ENCODE measurements at regions not wholly inside any gene's neighbourhood (a gene's known extent, or its start where the extent isn't known, plus 50 kb on each side); places are given as distances from the start of the nearest gene placed in this dataset.

DNA sequence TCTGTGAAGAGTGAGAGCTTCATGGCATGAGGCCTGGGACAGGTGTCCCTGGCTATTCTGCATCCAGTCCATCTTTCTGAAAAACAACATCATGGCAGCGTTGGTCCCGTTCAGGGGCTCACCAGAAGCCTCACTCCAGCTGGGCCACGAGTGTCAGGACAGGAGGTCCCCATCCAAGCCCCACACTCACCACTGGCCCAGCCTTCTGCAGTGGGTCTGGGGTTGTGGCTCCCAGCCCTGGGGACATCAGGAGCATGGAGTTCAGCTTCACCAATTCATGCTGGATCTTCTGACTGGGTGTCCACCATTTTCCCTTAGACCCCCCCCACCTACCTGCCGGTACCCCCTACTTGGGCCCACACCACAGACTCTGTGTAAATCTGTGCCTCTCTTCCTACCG lies 400.3 kb downstream of the BRD1 start:
- H3K27me3 ChIP-seq (ENCODE audit: insufficient read depth, low read length, poor library complexity, severe bottlenecking): no peaks in the 10 kb centered on the region
- TF ChIP-seq, protein P1, sequence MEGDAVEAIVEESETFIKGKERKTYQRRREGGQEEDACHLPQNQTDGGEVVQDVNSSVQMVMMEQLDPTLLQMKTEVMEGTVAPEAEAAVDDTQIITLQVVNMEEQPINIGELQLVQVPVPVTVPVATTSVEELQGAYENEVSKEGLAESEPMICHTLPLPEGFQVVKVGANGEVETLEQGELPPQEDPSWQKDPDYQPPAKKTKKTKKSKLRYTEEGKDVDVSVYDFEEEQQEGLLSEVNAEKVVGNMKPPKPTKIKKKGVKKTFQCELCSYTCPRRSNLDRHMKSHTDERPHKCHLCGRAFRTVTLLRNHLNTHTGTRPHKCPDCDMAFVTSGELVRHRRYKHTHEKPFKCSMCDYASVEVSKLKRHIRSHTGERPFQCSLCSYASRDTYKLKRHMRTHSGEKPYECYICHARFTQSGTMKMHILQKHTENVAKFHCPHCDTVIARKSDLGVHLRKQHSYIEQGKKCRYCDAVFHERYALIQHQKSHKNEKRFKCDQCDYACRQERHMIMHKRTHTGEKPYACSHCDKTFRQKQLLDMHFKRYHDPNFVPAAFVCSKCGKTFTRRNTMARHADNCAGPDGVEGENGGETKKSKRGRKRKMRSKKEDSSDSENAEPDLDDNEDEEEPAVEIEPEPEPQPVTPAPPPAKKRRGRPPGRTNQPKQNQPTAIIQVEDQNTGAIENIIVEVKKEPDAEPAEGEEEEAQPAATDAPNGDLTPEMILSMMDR (conservative IDR thresholded peaks at IDR 0.05; ENCODE audit: low read length): no peak
- TF ChIP-seq EZH2phosphoT487 (IDR thresholded peaks at IDR 0.05; ENCODE audit: borderline replicate concordance): no peak
- H3K9me2 ChIP-seq (replicated peaks; ENCODE audit: low read depth, low read length): no peaks in the 10 kb centered on the region
- peaks cover 11% of the 10 kb centered on the region for H3K4me1 ChIP-seq (ENCODE audit: insufficient read depth, low read length, poor library complexity, severe bottlenecking)
- no peaks in the 10 kb centered on the region for H3K79me2 ChIP-seq (ENCODE audit: insufficient read depth, low read length)
- no peaks in the 10 kb centered on the region for H4K20me1 ChIP-seq (ENCODE audit: insufficient read depth, low read length, poor library complexity, severe bottlenecking)
- no peak overlapping the region for H3K4me2 ChIP-seq (ENCODE audit: low read depth, low read length, poor library complexity, severe bottlenecking)
- H2AFZ ChIP-seq (ENCODE audit: low read length): no peak overlapping the region
- H3K4me3 ChIP-seq (ENCODE audit: low read length, poor library complexity, severe bottlenecking): no peak overlapping the region
- H3K9me3 ChIP-seq (ENCODE audit: insufficient read depth, low read depth, low read length): no peaks in the 10 kb centered on the region
- H3F3A ChIP-seq (ENCODE audit: low read depth): no peaks in the 10 kb centered on the region
- no peaks in the 10 kb centered on the region for H3K36me3 ChIP-seq (ENCODE audit: insufficient read depth, low read length)
- H3K9ac ChIP-seq (ENCODE audit: low read depth, low read length, poor library complexity, severe bottlenecking): no peak overlapping the region

GRCh38 chr22:49426618-49427266 lies 400.9 kb downstream of the BRD1 start:
- no peaks in the 10 kb centered on the region for H3K36me3 ChIP-seq (ENCODE audit: insufficient read depth, low read length)

DNA sequence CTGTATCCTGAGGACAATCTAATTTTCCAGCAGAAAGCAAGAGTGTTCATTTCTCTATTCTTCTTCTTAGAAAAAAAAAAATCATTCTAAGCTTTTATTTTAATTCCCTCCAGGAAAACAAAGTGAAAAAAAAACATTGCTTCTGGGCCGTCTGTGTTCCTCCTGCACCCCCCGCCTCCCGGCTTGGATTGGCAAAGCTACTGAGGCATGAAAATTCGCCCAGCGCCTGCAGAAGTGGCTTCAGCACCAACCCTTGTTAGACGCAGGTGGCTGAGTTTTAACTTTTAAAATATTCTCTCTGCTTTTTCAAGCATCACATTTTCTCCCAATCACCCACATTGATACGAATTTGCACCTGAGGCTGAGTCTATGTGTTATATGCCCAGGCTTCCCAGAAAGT lies 401.6 kb downstream of the BRD1 start:
- Histone ChIP-seq H3K79me2 (ENCODE audit: insufficient read depth, low read length) (no peaks in the 10 kb centered on the region), H3K9me3 (ENCODE audit: insufficient read depth, low read depth, low read length) (no peaks in the 10 kb centered on the region), H3K4me2 (ENCODE audit: low read depth, low read length, poor library complexity, severe bottlenecking) (no peak overlapping the region), H4K20me1 (ENCODE audit: insufficient read depth, low read length, poor library complexity, severe bottlenecking) (no peaks in the 10 kb centered on the region), H3K9ac (ENCODE audit: low read depth, low read length, poor library complexity, severe bottlenecking) (no peak overlapping the region), H2AFZ (ENCODE audit: low read length) (no peak overlapping the region), H3K4me1 (ENCODE audit: insufficient read depth, low read length, poor library complexity, severe bottlenecking) (peaks cover 11% of the 10 kb centered on the region), H3K27me3 (ENCODE audit: insufficient read depth, low read length, poor library complexity, severe bottlenecking) (no peaks in the 10 kb centered on the region), H3K36me3 (ENCODE audit: insufficient read depth, low read length) (no peaks in the 10 kb centered on the region), H3K9me2 (replicated peaks; ENCODE audit: low read depth, low read length) (no peaks in the 10 kb centered on the region), H3K4me3 (ENCODE audit: low read length, poor library complexity, severe bottlenecking) (no peak overlapping the region), H3F3A (ENCODE audit: low read depth) (no peaks in the 10 kb centered on the region)
- TF ChIP-seq EZH2phosphoT487 (IDR thresholded peaks at IDR 0.05; ENCODE audit: borderline replicate concordance): no peak
- TF ChIP-seq, protein P1 (conservative IDR thresholded peaks at IDR 0.05; ENCODE audit: low read length): no peak

More at GRCh38 chr22:49426618-49427266, 400.9 kb downstream of the BRD1 start:
- H3K4me2 ChIP-seq (ENCODE audit: low read depth, low read length, poor library complexity, severe bottlenecking): no peak overlapping the region
- TF ChIP-seq, protein P1 (conservative IDR thresholded peaks at IDR 0.05; ENCODE audit: low read length): no peak
- TF ChIP-seq EZH2phosphoT487 (IDR thresholded peaks at IDR 0.05; ENCODE audit: borderline replicate concordance): no peak
- no peak overlapping the region for H3K9ac ChIP-seq (ENCODE audit: low read depth, low read length, poor library complexity, severe bottlenecking)
- H2AFZ ChIP-seq (ENCODE audit: low read length): no peak overlapping the region
- peaks cover 11% of the 10 kb centered on the region for H3K4me1 ChIP-seq (ENCODE audit: insufficient read depth, low read length, poor library complexity, severe bottlenecking)
- H3F3A ChIP-seq (ENCODE audit: low read depth): no peaks in the 10 kb centered on the region
- H3K79me2 ChIP-seq (ENCODE audit: insufficient read depth, low read length): no peaks in the 10 kb centered on the region
- H4K20me1 ChIP-seq (ENCODE audit: insufficient read depth, low read length, poor library complexity, severe bottlenecking): no peaks in the 10 kb centered on the region
- no peak overlapping the region for H3K4me3 ChIP-seq (ENCODE audit: low read length, poor library complexity, severe bottlenecking)
- no peaks in the 10 kb centered on the region for H3K27me3 ChIP-seq (ENCODE audit: insufficient read depth, low read length, poor library complexity, severe bottlenecking)
- H3K9me2 ChIP-seq (replicated peaks; ENCODE audit: low read depth, low read length): no peaks in the 10 kb centered on the region
- no peaks in the 10 kb centered on the region for H3K9me3 ChIP-seq (ENCODE audit: insufficient read depth, low read depth, low read length)
